ENCODE measurements at regions not wholly inside any gene's neighbourhood (a gene's known extent, or its start where the extent isn't known, plus 50 kb on each side); places are given as distances from the start of the nearest gene placed in this dataset.

GRCh38 chr20:57013741-57014140 is 252.7 kb downstream of the BMP7 start:
- DNase-seq (ENCODE audit: low read depth, low spot score): no peak
- peaks cover 5% of the 10 kb centered on the region; the same call in 1 of the 2 replicates for H3K27me3 ChIP-seq (ENCODE audit: control insufficient read depth, insufficient read depth, low read length)
- H3K4me3 ChIP-seq (ENCODE audit: low read depth in 2 of 2, low read length in 2 of 2): no peak overlapping the region
- no peak for ATAC-seq
- no TSS peak for BruUV-seq (replicated peaks)
- H3K36me3 ChIP-seq (ENCODE audit: control insufficient read depth, insufficient read depth, low read length): no peaks in the 10 kb centered on the region
- no peak for TF ChIP-seq REST (IDR thresholded peaks at IDR 0.05; ENCODE audit: insufficient read depth in 1 of 2, low read depth in 2 of 2, low read length in 1 of 2)
- TF ChIP-seq TCF7L2 (IDR thresholded peaks at IDR 0.05; ENCODE audit: low read depth, low read length): no peak
- no peak for TF ChIP-seq POLR2AphosphoS5 (IDR thresholded peaks at IDR 0.05; ENCODE audit: low read depth, low read length)
- TF ChIP-seq, protein P1, sequence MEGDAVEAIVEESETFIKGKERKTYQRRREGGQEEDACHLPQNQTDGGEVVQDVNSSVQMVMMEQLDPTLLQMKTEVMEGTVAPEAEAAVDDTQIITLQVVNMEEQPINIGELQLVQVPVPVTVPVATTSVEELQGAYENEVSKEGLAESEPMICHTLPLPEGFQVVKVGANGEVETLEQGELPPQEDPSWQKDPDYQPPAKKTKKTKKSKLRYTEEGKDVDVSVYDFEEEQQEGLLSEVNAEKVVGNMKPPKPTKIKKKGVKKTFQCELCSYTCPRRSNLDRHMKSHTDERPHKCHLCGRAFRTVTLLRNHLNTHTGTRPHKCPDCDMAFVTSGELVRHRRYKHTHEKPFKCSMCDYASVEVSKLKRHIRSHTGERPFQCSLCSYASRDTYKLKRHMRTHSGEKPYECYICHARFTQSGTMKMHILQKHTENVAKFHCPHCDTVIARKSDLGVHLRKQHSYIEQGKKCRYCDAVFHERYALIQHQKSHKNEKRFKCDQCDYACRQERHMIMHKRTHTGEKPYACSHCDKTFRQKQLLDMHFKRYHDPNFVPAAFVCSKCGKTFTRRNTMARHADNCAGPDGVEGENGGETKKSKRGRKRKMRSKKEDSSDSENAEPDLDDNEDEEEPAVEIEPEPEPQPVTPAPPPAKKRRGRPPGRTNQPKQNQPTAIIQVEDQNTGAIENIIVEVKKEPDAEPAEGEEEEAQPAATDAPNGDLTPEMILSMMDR (IDR thresholded peaks at IDR 0.05): no peak
- TF ChIP-seq SIN3A (IDR thresholded peaks at IDR 0.05; ENCODE audit: borderline replicate concordance, insufficient read depth, low read depth, low read length): no peak
- in situ Hi-C loops (cut with HindIII; ENCODE audit: low pct_unique_long_range_greater_than_20kb, low sequenced_read_pairs): no loop called here
- no peaks in the 10 kb centered on the region for H3K9me3 ChIP-seq (ENCODE audit: control insufficient read depth, insufficient read depth, low read depth, low read length)
- CTCF ChIA-PET: no interaction called here
- H3K27ac ChIP-seq (ENCODE audit: low read length): no peak overlapping the region
- intact Hi-C loops (cut with micrococcal nuclease; ENCODE audit: unreplicated experiment): no loop called here
- POLR2A ChIA-PET: no interaction called here
- H3K4me1 ChIP-seq (ENCODE audit: control insufficient read depth, insufficient read depth, low read length): no peaks in the 10 kb centered on the region

DNA sequence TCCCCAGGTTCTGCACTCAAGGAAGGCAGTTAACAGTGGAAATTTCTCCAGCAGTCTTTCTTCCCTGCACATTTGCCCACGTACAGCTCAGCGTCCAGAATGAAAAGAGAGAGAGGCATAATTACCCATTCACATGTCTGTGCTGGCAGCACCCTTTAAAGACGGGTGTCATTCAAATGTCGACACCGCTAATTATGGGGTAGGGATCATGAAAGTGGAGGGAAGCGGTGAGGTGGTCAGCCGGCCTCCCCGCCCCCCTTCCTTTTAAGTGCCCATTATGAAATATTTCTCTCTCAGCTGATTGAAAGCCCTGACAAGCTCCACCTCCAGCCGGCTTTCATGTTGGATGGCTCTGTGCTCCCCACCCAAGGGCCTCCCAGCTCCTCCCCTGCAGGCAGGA is 246.1 kb downstream of the BMP7 start:
- no peaks in the 10 kb centered on the region; the same call in 1 of the 2 replicates for H3K27me3 ChIP-seq (ENCODE audit: control insufficient read depth, insufficient read depth, low read length)
- H3K4me1 ChIP-seq (ENCODE audit: control insufficient read depth, insufficient read depth, low read length): no peaks in the 10 kb centered on the region
- CTCF ChIA-PET: no interaction called here
- no peak overlapping the region for H3K27ac ChIP-seq (ENCODE audit: low read length)
- DNase-seq (ENCODE audit: low read depth, low spot score): no peak
- TF ChIP-seq REST (IDR thresholded peaks at IDR 0.05; ENCODE audit: insufficient read depth in 1 of 2, low read depth in 2 of 2, low read length in 1 of 2) (no peak), POLR2AphosphoS5 (IDR thresholded peaks at IDR 0.05; ENCODE audit: low read depth, low read length) (no peak), SIN3A (IDR thresholded peaks at IDR 0.05; ENCODE audit: borderline replicate concordance, insufficient read depth, low read depth, low read length) (no peak), TCF7L2 (IDR thresholded peaks at IDR 0.05; ENCODE audit: low read depth, low read length) (no peak)
- TF ChIP-seq, protein P1 (IDR thresholded peaks at IDR 0.05): no peak
- no TSS peak for BruUV-seq (replicated peaks)
- H3K4me3 ChIP-seq (ENCODE audit: low read depth in 2 of 2, low read length in 2 of 2): no peak overlapping the region
- intact Hi-C loops (cut with micrococcal nuclease; ENCODE audit: unreplicated experiment): no loop called here
- H3K36me3 ChIP-seq (ENCODE audit: control insufficient read depth, insufficient read depth, low read length): no peaks in the 10 kb centered on the region
- no peaks in the 10 kb centered on the region for H3K9me3 ChIP-seq (ENCODE audit: control insufficient read depth, insufficient read depth, low read depth, low read length)
- no peak for ATAC-seq
- POLR2A ChIA-PET: no interaction called here
- in situ Hi-C loops (cut with HindIII; ENCODE audit: low pct_unique_long_range_greater_than_20kb, low sequenced_read_pairs): no loop called here
